Stimulated activated CD4-positive, alpha-beta T cell treated with anti-CD3 and anti-CD28 coated beads, Interleukin-15, amount 100 ng/mL, for 48 hours (primary cell): ENCODE measurements at regions not wholly inside any gene's neighbourhood (a gene's known extent, or its start where the extent isn't known, plus 50 kb on each side); places are given as distances from the start of the nearest gene placed in this dataset.

ENCODE experiments used
- DNase-seq, 2 donors: peaks; one replicate each; pipeline ENCODE4 v3.0.0-alpha.2; 2020; ENCODE audit warnings: low read depth in 2 of 2

DNA sequence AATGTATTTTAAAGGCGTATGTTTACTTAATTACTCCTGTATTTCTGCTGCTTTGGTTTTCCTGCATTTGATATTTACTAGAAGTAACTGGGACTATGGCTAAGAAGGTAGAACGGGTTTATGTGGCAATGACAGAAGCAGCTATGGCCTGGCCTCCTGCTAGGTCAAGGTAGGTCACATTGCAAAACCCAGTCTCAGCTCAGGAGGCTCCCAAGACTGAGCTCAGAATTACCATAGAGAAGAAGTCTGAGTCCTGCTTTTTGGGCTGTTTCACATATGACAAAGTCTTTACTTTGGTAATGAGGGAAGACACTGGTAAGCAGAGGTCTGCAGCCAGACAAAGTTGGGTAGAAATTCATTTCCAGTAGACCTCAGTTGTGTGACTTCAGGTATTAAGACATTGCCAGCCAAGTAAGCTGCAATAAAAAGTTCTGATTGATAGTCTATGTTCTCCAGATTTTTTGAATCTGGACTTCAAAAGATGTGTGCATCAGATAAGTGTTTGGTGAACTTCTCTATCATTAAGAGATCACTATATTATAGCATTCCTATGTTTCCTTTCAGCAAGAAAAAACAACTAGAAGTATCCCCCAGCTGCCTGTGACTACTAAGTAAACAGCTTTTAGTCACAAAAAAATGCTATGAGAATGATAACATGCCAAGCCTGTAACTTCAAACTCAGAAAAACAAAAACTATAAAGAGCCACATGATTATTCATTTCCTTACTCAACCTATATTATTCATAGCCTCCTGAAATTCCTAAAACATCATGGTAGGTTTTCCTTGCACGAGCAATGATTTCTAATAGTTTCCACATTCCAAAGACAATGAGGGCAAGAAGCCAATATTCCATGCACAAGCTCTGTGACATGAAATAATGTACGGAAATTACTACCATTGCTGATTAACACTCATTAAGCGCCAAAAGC lies 312.3 kb downstream of the HAO1 start:
- no peak for DNase-seq

DNA sequence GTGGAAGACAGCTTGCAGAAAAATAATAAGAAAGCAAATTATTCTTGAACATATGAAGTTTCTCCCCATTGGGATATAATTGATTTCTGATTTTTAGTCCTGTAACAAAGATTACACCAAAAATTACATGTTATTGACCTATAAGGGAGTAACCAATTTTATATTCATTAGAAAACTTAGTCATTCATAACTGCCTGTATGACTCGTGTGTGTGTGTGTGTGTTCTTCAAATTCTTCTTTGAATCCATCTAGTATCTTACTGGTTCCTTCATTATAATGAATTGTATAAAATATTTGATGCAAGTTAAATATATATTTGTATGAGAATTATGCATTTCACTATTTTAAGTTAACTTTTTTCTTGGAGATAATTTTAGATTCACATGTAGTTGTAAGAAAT lies 310.4 kb downstream of the HAO1 start:
- no peak for DNase-seq

DNA sequence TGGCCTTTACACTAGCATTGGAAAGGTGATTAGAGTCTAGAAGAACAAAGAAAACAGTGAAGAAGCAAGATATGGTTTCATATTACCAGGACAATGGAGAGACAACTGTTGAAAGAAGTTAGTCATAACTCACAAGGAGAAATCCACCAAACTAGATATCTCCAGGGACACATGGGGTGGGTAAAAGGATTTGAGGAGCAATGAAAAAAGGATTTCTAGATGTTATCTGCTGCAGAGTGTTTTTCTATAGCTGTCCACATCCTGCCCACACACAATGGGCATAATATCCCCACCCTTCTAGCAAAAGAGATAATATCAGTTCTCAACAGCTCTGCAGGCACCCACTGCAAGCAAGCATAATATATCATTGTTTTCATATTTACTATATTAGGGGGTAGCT lies 303.1 kb downstream of the HAO1 start:
- DNase-seq: no peak

DNA sequence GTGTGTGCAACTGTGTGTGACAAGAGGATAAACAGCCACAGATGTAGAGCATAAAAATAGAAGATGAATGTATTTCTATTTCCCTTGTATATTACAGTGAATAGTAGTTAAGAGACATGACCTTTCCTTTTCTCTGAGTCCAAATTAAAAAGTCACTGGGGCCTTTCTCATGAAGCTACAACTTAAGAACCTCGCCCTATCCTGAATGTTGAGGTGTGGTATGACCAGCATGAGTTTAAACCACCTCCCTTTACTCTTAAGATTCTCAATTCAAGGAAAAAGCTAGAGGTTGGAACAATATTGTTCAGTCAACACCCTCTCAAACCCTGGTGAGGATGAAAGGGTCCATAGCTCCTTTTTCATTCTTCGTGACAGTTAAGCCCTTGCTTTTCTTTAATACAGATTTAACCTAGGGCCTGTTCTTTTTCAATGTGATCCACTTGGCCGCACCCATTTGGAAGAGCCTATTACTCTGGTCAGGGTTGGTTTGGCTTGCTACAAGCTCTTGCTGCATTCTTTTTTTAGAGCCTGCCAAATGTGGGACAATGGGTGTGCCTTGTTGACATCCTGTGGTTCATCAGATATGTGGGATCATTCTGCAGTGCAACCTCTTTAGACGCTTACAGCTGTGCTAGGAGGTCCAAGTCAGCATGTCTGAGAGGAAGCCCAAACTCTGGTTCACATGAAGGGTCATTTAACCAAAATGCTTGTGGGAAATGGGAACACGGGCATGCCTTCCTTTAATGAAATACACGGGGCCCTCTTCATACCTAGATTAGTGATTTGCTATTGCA lies 290.0 kb downstream of the HAO1 start:
- no peak for DNase-seq

DNA sequence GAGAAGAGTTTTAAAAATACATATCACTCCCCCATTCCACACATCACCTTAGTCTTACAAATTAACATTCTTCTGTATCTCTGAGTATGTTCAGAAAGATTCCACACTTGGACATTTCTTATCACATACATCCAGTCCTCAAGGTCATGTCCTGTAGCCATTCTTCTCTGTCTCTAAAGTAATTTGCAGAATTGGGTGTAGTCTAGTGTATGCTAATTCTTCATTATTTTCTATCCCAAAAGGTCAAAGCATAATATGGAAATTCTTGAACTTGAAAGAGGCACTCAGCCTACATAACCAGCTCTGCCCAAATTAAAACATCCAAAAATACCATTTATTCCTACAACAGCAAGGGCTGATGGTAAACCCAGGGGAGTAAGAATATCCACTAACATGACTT lies 286.0 kb downstream of the HAO1 start:
- no peak for DNase-seq

DNA sequence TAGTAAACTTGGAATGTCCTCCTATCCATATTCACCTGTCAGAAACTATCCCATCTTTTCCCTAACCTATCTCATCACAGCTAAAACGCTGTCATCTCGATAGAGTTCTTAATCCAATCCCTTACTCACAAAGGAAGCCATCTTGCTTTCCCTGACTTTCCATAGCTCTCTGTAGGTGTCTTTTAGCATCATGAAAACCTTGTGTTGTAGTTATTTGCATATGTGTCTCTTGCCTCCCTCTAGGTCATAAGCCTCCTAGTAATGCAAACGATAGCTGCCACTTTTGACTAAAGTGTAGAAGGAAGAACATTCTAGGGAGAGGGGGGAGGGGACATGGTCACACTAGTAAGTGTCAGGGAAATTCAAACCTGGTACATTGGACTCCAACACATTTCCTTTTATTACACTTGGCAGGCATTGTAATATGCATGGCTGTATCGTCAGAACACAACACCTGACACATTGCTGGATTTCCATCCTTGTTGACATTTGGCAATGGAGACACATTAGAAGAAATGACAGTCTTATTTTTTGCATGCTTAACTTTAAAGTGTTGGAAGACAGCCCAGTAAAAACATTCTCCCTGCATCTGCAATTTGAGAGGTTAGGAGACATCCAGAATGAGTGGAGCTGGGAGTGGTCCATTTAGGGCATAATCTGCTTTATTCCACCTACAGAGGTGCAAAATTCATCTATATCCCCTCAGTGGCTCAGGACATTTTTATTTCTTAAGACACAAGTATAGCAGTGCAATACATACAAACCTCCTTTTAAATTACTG lies 283.4 kb downstream of the HAO1 start:
- no peak for DNase-seq

DNA sequence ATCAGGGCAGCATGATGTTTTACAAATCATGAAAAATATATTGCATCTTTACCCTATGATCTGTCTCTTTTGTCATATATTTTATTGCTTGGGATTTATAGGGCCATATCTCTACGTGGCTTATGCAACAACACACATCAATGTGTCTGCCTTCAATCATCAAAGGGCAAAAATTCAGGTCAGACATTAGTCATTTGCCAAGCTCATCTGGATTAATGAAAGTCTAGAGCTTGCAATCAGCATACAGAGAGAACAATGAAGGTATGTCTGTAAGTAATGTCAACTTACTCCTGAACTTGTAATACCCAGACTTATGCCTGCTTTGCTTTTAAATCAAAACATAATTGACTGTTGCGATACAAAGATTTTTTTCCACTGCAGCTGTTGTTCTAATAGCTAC lies 282.7 kb downstream of the HAO1 start:
- no peak for DNase-seq

DNA sequence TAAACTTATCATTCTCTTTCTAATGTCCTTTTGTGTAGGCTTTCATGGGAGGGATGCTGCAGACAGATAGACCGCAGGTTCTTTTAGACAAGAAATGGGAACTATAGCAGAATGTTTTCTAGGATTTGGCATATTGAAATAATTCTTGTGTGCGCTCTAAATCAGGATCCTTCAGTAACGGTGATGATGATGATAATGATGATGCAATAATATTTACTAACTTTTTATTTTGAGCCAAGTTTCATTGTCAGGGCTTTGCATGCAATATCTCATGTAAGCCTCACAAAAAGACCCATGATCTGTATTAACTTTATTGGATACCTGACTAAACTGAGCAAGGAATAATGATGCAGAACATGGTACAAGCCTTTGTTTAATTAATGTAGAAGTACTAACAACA lies 280.1 kb downstream of the HAO1 start:
- DNase-seq: no peak

DNA sequence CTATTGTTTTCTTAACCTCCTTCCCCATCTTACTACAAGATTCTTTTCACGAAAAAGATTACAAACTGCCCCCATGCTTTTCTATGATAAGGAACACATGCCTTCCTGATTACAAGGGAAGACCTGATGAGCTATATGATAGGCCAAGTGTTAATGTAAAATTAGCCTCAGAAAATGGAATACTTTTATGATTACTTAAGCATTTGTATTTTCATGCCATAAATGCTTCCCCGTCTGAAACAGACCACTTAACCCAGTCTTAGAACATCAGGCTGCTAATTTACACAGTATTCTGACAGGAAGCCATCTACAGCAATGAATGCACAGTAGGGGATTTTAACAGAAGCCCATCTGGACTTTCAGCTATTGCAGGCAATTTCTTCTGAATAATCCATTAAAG lies 274.9 kb downstream of the HAO1 start:
- no peak for DNase-seq

DNA sequence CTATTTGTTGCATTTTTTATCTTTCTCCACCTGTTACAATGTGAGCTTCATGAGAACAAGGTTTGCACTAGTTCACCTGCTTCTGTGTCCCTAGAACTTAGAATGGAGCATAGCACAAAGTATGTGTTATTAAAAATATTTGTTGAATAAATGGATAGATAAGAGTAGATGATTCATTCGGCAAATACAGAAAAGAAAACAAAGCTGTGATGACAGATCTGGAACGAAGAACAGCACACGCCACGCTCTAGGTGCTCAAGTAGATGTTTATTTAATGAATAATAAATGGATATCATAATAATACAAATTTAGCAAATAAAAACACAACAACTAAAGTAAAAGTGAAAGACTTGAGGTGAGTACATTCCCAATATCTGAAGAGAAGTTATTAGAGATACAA lies 273.1 kb downstream of the HAO1 start:
- no peak for DNase-seq

DNA sequence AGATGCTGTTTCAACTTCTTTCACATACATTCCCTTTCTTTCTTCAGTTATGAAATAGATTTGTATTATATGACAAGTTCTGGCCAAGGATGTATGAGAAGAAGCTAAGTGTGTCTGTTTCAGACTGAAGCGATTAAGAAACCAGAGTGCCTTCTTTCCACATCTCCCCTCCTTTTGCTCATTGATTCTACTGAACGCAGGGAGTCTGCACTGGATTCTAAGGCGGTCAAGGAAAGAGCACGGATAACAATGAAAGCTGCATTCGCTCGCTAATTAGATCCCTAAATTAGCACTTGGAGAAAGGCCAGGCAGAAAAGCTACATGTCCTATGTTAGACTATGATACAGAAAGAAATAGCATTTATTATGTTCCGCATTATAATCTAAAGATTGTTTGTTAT lies 267.7 kb downstream of the HAO1 start:
- DNase-seq: no peak

DNA sequence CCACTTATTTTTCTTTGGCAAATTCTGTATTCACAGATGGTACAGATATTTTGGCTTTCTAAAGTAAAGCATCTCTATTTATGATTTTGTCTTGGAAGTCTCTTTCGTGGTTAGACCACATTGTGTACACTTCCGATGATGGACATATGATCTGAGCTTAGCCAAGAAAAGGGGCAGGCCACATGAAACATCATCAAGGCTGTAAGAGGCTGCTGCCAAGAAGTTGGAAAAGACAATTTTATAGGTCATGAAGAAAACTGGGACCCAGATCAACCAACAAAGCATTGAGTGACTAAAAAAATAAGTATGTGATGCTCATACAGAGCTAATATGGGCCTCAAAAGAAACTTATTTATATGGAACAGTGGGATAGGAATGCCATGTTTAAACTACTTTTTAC lies 266.4 kb downstream of the HAO1 start:
- no peak for DNase-seq

DNA sequence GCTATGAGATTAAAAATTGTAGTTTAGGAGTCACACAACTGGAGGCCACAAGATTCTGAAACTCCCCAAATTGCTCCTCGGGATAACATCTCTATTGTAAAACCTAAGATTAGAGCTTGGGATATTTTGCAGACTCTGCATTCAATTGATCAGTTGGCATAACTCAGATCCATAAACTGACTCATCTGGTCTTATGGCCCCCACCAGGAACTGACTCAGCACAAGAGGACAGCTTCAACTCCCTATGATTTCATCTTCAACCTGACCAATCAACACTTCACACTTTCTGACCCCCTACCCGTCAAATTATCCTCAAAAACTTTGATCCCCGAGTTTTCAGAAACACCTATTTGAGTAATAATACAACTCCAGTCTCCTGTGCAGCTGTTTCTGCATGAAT lies 257.3 kb downstream of the HAO1 start:
- no peak for DNase-seq

DNA sequence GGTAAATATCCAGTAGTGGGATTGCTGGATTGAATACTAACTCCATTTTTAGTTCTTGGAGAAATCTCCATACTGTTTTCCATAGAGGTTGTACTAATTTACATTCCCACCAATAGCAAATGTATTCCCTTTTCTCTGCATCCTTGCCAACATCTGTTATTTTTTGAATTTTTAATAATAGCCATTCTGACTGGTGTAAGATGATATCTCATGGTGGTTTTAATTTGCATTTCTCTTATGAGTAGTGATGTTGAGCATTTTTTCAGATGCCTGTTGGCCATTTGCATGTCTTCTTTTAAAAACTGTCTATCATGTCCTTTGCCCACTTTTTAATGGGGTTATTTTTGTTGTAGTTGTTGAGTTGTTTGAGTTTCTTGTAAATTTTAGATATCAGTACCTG lies 253.2 kb downstream of the HAO1 start:
- no peak for DNase-seq

DNA sequence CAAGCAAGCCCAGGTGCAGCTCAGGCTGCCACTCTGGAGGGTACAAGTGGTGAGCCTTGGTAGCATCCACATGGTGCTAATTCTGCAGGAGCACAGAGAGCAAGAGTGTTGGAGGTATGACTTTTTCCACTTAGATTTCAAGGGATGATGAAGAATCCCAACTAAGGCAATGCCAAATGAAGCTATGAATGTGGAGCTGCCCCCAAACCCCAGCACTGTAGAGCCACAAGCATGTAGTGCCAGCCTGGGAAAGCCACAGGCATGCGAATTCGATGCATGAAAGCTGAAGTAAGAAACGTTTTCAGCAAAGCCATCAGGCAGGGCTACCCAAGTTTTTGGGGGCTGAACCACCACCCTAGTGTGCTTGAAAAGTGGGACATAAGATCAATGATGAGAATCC lies 251.1 kb downstream of the HAO1 start:
- DNase-seq: no peak

DNA sequence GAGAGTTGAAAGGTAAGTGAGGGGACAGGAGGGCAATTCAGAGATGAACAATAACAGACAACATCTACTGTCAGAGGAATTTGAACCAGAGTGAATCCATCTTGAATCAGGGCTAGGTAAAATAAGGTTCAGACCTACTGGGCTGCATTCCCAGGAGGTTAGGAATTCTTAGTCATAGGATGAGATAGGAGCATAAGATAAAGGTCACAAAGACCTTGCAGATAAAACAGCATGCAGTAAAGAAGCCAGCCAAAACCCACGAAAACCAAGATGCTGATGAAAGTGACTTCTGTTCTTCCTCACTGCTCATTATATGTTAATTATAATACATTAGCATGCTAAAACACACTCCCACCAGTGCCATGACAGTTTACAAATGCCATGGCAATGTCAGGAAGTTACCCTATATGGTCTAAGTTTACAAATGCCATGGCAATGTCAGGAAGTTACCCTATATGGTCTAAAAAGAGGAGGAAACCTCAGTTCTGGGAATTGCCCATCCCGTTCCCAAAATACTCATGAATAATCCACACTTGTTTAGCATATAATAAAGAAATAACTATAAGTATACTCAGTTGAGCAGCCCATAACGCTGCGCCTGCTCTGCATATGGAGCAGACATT lies 248.5 kb downstream of the HAO1 start:
- no peak for DNase-seq

DNA sequence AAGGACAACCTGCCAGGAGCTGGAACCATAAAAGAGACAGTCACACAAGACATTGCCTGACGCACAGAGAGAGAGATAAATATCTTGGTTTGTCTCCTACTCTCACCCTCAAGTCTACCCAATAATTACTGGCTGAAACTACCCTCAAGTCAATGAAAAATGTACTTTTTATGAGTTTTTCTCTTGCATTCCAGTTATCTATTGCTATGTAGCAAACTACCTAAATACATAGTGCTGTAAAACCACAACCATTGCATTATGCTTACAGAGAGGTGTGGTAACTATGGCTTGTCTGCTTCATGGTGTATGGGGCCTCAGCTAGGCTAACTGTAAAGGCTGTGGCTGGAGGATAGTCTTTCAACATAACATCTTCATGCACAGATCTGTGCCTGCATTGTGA lies 247.8 kb downstream of the HAO1 start:
- no peak for DNase-seq

DNA sequence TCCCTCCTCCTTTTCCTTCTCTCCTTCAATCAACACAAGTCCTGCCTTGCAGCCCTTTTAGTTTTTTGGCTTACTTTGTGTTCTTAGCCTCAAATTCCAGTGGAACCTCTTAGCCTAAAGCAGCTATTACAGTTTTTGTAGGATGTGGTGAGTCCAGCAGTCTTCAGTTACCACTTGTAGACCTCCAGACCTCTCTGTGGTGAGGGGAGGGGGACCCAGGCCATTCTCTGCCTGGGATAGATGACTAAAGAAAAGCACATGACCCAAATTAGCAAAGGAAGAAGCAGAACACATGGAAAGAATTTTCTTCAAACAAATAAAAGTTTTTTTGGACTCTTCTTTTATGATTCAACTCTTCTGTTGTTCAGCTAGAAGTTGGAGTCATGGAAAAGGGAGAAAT lies 246.5 kb downstream of the HAO1 start:
- DNase-seq: no peak

DNA sequence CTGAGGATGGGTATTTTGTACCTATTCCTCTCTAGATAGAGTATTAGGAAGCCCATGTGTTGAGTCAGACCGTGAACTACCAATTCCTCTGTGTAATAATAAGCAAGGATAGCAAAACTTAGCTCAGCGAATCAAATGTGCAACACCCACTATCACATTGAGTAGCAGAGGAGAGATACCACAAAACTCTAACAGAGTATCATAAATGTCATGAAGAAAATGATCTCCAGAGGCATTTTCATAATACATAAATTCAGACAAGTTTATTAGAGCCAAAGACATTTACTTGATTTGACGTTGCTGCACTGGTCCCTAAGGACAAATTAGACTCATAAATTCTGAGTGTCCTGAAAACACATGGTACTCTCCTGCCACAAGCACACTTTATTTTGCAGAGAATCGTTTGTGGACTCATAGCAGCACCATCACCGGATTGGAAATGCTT lies 245.2 kb downstream of the HAO1 start:
- no peak for DNase-seq

DNA sequence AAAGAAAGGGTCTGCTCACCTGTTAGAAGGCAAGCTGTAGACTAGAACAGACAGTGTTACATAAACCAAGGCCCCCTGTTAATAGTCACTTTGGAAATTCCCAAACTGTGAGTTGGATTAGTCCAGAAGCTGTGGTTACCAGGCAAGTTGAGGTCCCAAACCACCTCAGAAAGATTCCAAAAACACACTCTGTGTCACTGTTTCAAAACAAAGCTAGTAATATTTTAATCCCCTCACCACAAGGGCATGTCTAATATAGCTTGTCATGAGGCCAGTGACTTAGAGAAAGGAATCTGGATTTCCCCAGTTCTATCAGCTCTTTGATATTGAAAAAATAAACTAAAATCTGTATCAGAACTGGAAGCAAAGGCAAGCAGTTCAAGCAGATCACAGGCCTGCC lies 244.6 kb downstream of the HAO1 start:
- no peak for DNase-seq

DNA sequence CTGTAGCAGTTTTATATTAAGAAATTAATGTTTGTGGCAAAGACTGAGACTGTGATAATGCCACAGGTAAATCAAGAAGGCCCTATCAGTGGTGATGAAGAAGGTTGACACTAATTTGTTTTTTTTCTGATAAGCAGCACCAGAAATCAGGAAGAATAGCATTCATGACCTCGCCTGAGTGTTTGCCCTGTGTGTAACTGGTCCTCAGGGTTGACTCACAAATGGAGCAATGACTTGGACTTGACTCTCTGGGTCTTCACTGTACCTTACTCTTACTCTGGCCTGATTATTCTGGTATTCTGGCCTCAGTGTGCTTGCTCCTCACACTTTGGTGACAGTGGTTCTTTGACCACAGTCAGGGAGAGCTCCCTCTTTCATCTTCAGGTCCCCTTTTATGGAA lies 243.9 kb downstream of the HAO1 start:
- no peak for DNase-seq

DNA sequence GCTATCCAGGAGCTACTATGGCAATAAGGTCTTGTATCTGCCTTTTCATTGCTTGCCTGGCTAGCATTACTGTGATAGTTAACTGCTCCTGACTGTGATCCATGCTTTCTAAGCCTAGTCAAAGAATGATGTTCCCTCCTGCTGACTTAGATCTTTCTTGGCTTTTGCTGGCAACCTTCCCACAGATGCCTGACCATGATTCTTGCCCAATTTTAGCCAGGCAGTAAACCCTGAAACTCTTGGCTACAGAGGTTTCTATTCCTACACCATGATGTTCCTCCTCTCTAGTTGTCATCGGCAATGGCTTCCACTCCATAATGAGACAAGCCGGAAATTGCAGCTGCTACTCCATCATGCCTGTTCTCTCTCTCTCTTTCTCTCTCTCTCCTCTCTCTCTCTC lies 238.1 kb downstream of the HAO1 start:
- DNase-seq: no peak
